ENCODE measurements at regions not wholly inside any gene's neighbourhood (a gene's known extent, or its start where the extent isn't known, plus 50 kb on each side); places are given as distances from the start of the nearest gene placed in this dataset.

- Histone ChIP-seq H3K9me3 (replicated peaks) (no peaks in the 10 kb centered on the region), H3K27me3 (replicated peaks) (no peaks in the 10 kb centered on the region), H3K4me1 (replicated peaks) (peaks cover 37% of the 10 kb centered on the region), H3K27ac (no peak overlapping the region), H3K36me3 (no peaks in the 10 kb centered on the region), H3K4me3 (no peak overlapping the region)
- no peak for DNase-seq (ENCODE audit: low read depth in 1 of 2, low spot score in 2 of 2)
These were observed 54.4 kb upstream of the FDX1 start for GRCh38 chr11:110375351-110375750.

GRCh38 chr11:110376021-110376420 is 53.7 kb upstream of the FDX1 start:
- H3K27ac ChIP-seq = no peak overlapping the region
- H3K9me3 ChIP-seq (replicated peaks) = no peaks in the 10 kb centered on the region
- no peak overlapping the region for H3K4me3 ChIP-seq
- H3K4me1 ChIP-seq (replicated peaks) = peaks cover 37% of the 10 kb centered on the region
- H3K27me3 ChIP-seq (replicated peaks) = no peaks in the 10 kb centered on the region
- DNase-seq (ENCODE audit: low read depth in 1 of 2, low spot score in 2 of 2) = no peak
- H3K36me3 ChIP-seq = no peaks in the 10 kb centered on the region

- peak; percentile 69 to 78 for DNase-seq (ENCODE audit: low read depth in 1 of 2, low spot score in 2 of 2)
- H3K4me3 ChIP-seq = no peak overlapping the region
- peaks cover 37% of the 10 kb centered on the region for H3K4me1 ChIP-seq (replicated peaks)
- no peaks in the 10 kb centered on the region for H3K27me3 ChIP-seq (replicated peaks)
- no peaks in the 10 kb centered on the region for H3K36me3 ChIP-seq
- H3K27ac ChIP-seq = no peak overlapping the region
- H3K9me3 ChIP-seq (replicated peaks) = no peaks in the 10 kb centered on the region
These were observed 52.9 kb upstream of the FDX1 start for GRCh38 chr11:110376711-110377324.

- Histone ChIP-seq H3K4me3 (no peak overlapping the region), H3K36me3 (no peaks in the 10 kb centered on the region), H3K27ac (no peak overlapping the region), H3K9me3 (replicated peaks) (no peaks in the 10 kb centered on the region), H3K27me3 (replicated peaks) (no peaks in the 10 kb centered on the region), H3K4me1 (replicated peaks) (peaks cover 31% of the 10 kb centered on the region)
- DNase-seq (ENCODE audit: low read depth in 1 of 2, low spot score in 2 of 2) = no peak
These were observed 52.3 kb upstream of the FDX1 start for GRCh38 chr11:110377434-110377833.

- Histone ChIP-seq H3K4me3 (no peak overlapping the region), H3K9me3 (replicated peaks) (no peaks in the 10 kb centered on the region), H3K4me1 (replicated peaks) (peaks cover 17% of the 10 kb centered on the region), H3K27ac (no peak overlapping the region), H3K36me3 (no peaks in the 10 kb centered on the region), H3K27me3 (replicated peaks) (no peaks in the 10 kb centered on the region)
- no peak for DNase-seq (ENCODE audit: low read depth in 1 of 2, low spot score in 2 of 2)
These were observed 50.5 kb upstream of the FDX1 start for GRCh38 chr11:110379261-110379660.

- no peaks in the 10 kb centered on the region for H3K36me3 ChIP-seq
- no peak overlapping the region for H3K27ac ChIP-seq
- H3K4me1 ChIP-seq (replicated peaks) = peaks cover 13% of the 10 kb centered on the region
- H3K4me3 ChIP-seq = no peak overlapping the region
- no peak for DNase-seq (ENCODE audit: low read depth in 1 of 2, low spot score in 2 of 2)
- no peaks in the 10 kb centered on the region for H3K27me3 ChIP-seq (replicated peaks)
- no peaks in the 10 kb centered on the region for H3K9me3 ChIP-seq (replicated peaks)
These were observed 49.8 kb upstream of the FDX1 start for GRCh38 chr11:110379936-110380335.
